ENCODE measurements at regions not wholly inside any gene's neighbourhood (a gene's known extent, or its start where the extent isn't known, plus 50 kb on each side); places are given as distances from the start of the nearest gene placed in this dataset.
"Not testable (repeated sequence)": the region's sequence is repeated elsewhere in the genome, so short reads cannot be mapped to it uniquely, and the experiment has no call there.

GRCh38 chrX:155745792-155746191 is 133.0 kb upstream of the TMLHE start:
- no peaks in the 10 kb centered on the region for H3K27me3 ChIP-seq
- no peak overlapping the region for H3K4me3 ChIP-seq
- H3K36me3 ChIP-seq = no peaks in the 10 kb centered on the region
- 35 to 39% methylated on average over 2 of the region's 2 CpGs for WGBS, 2 donors (ENCODE audit: low coverage in 1 of 2)
- H3K9me3 ChIP-seq = peaks cover 0 to 5% (median 0%) of the 10 kb centered on the region in 3 donors
- H3K4me1 ChIP-seq = peaks cover 0 to 5% (median 0%) of the 10 kb centered on the region in 3 donors
- no peak overlapping the region for H3K27ac ChIP-seq
- TF ChIP-seq EP300 (IDR thresholded peaks at IDR 0.05) (no peak), POLR2A (IDR thresholded peaks at IDR 0.05) (no peak), CTCF (IDR thresholded peaks at IDR 0.05) (no peak), POLR2AphosphoS5 (IDR thresholded peaks at IDR 0.05) (no peak)
- no peak for ATAC-seq

DNA sequence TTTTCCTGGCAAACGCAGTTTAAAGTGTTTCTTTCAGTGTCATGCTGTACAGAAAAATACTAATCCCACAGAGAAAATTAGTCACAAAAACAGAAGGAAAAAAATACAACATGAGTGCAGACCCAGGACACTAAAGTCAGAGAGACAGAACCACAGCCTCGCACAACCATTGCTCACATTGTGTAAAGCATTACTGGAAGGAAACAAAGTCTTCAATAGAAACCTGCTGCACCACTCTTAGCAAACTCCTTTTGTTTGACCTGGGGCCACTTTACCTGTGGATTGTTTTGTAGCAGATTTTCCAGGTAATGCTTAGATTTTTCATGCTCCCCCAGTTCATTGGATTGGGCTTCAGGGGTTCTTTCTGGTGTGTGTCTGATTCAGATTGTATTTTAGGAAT is 131.8 kb upstream of the TMLHE start:
- no peaks in the 10 kb centered on the region for H3K27me3 ChIP-seq
- H3K9me3 ChIP-seq = peaks cover 0 to 11% (median 0%) of the 10 kb centered on the region in 3 donors
- WGBS, 2 donors (ENCODE audit: low coverage in 1 of 2) = 25 to 39% methylated on average over 2 of the region's 2 CpGs
- H3K36me3 ChIP-seq = no peaks in the 10 kb centered on the region
- H3K4me3 ChIP-seq = no peak overlapping the region
- TF ChIP-seq POLR2A (IDR thresholded peaks at IDR 0.05) = no peak
- TF ChIP-seq CTCF (IDR thresholded peaks at IDR 0.05) = no peak
- TF ChIP-seq POLR2AphosphoS5 (IDR thresholded peaks at IDR 0.05) = no peak
- TF ChIP-seq EP300 (IDR thresholded peaks at IDR 0.05) = no peak
- ATAC-seq = no peak
- no peak overlapping the region for H3K27ac ChIP-seq
- peaks cover 0 to 5% (median 0%) of the 10 kb centered on the region in 3 donors for H3K4me1 ChIP-seq

DNA sequence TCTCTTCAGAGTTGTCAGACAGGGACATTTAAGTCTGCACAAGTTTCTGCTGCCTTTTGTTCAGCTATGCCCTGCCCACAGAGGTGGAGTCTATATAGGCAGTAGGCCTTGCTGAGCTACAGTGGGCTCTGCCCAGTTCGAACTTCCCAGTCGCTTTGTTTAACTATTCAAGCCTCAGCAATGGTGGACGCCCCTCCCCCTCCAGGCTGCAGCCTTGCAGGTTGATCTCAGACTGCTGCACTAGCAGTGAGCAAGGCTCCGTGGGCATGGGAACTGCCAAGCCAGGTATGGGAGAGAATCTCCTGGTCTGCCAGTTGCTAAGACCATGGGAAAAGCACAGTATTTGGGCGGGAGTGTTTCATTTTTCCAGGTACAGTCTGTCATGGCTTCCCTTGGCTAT is 115.6 kb upstream of the TMLHE start:
- not testable (repeated sequence) for H3K27me3 ChIP-seq, ATAC-seq, H3K9me3 ChIP-seq, H3K4me1 ChIP-seq, H3K4me3 ChIP-seq, H3K36me3 ChIP-seq, H3K27ac ChIP-seq
- WGBS, 2 donors (ENCODE audit: low coverage in 1 of 2) = 55 to 100% methylated on average over 2 of the region's 5 CpGs

GRCh38 chrX:155718972-155719586 is 106.3 kb upstream of the TMLHE start:
- Histone ChIP-seq H3K9me3 (peaks cover 0 to 5% (median 0%) of the 10 kb centered on the region in 3 donors), H3K4me1 (peaks cover 0 to 10% (median 0%) of the 10 kb centered on the region in 3 donors), H3K27ac (no peak overlapping the region), H3K36me3 (no peaks in the 10 kb centered on the region), H3K27me3 (no peaks in the 10 kb centered on the region), H3K4me3 (no peak overlapping the region)
- no peak for ATAC-seq
- no peak for TF ChIP-seq EP300 (IDR thresholded peaks at IDR 0.05)
- no peak for TF ChIP-seq POLR2AphosphoS5 (IDR thresholded peaks at IDR 0.05)
- TF ChIP-seq POLR2A (IDR thresholded peaks at IDR 0.05) = no peak
- TF ChIP-seq CTCF (IDR thresholded peaks at IDR 0.05) = no peak
- 30 to 100% methylated on average over 1 to 2 of the region's 4 CpGs for WGBS, 2 donors (ENCODE audit: low coverage in 1 of 2)

DNA sequence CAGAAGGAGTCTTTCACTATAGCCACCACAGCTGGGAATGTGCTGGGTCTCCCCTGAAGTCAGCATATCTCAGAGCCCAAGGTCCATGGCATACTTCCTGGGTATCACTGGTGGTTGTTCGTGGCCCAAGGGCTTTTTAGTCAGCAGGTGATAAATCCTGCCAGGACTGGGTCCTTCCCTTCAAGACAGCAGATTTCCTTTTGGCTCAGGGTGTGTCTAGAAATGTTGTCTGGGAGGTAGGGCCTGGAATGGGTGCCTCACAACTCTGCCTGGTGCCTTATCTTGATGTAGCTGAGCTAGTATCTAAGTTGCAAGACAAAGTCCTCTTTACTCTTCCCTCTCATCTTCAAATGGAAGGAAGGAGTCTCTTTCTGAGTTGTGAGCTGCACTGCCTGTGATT is 102.4 kb upstream of the TMLHE start:
- TF ChIP-seq POLR2A (IDR thresholded peaks at IDR 0.05) = no peak
- no peak for TF ChIP-seq EP300 (IDR thresholded peaks at IDR 0.05)
- no peak for TF ChIP-seq CTCF (IDR thresholded peaks at IDR 0.05)
- TF ChIP-seq POLR2AphosphoS5 (IDR thresholded peaks at IDR 0.05) = no peak

More for the DNA sequence above, 102.4 kb upstream of the TMLHE start:
- Histone ChIP-seq H3K36me3 (no peaks in the 10 kb centered on the region), H3K27me3 (no peaks in the 10 kb centered on the region), H3K27ac (no peak overlapping the region), H3K4me1 (peaks cover 0 to 10% (median 0%) of the 10 kb centered on the region in 3 donors), H3K9me3 (peaks cover 0 to 14% (median 0%) of the 10 kb centered on the region in 3 donors), H3K4me3 (no peak overlapping the region)
- WGBS, 2 donors (ENCODE audit: low coverage in 1 of 2) = 38 to 43% methylated on average over 1 of the region's 1 CpG
- ATAC-seq = no peak

All from gastroesophageal sphincter (tissue), 4 donors.